Activated CD8-positive, alpha-beta T cell treated with anti-CD3 and anti-CD28 coated beads for 36 hours (primary cell): ENCODE measurements at regions not wholly inside any gene's neighbourhood (a gene's known extent, or its start where the extent isn't known, plus 50 kb on each side); places are given as distances from the start of the nearest gene placed in this dataset.

Experiments
- ATAC-seq: fragments of 200-7000 bp; cut with Tn5 transposase; one replicate; pipeline ENCODE4 v1.10.0; 2021; ENCODE audit warnings: mild to moderate bottlenecking, moderate library complexity
- CTCF ChIA-PET: fragments of 350-600 bp; sonication (Branson Sonifier 250); formaldehyde crosslinking; loops from one replicate; lab custom pipeline; 2021; ENCODE audit warnings: antibody characterized with exemption; lab: Charles Lee
- POLR2A ChIA-PET: fragments of 350-600 bp; sonication (Branson Sonifier 250); formaldehyde crosslinking; loops from one replicate; lab custom pipeline; 2021; ENCODE audit warnings: antibody characterized with exemption; lab: Charles Lee
- DNase-seq: peaks from one replicate; pipeline ENCODE4 v3.0.0-alpha.2; 2020
- H3K27ac Mint-ChIP-seq: one replicate; pipeline ENCODE4 v1.8.0; 2021; ENCODE audit warnings: mild to moderate bottlenecking, mixed read lengths
- H3K27me3 Mint-ChIP-seq: one replicate; pipeline ENCODE4 v1.8.0; 2021; ENCODE audit warnings: mixed read lengths
- H3K36me3 Mint-ChIP-seq: one replicate; pipeline ENCODE4 v1.8.0; 2021; ENCODE audit warnings: low read depth, mixed read lengths
- H3K4me1 Mint-ChIP-seq: one replicate; pipeline ENCODE4 v1.8.0; 2021; ENCODE audit warnings: low read depth, mixed read lengths
- H3K4me3 Mint-ChIP-seq: one replicate; pipeline ENCODE4 v1.8.0; 2021; ENCODE audit warnings: mild to moderate bottlenecking, moderate library complexity, mixed read lengths
- H3K9me3 Mint-ChIP-seq: one replicate; pipeline ENCODE4 v1.8.0; 2021; ENCODE audit warnings: mixed read lengths
- CTCF ChIP-seq: fragments of 200-600 bp; IDR thresholded peaks from one replicate; pipeline ENCODE4 v1.8.0; 2022; ENCODE audit warnings: antibody characterized with exemption, mild to moderate bottlenecking
- intact Hi-C: fragments of 100-400 bp; cut with micrococcal nuclease; formaldehyde crosslinking; loops from one replicate; pipeline ENCODE4 v1.10.0; 2022

DNA sequence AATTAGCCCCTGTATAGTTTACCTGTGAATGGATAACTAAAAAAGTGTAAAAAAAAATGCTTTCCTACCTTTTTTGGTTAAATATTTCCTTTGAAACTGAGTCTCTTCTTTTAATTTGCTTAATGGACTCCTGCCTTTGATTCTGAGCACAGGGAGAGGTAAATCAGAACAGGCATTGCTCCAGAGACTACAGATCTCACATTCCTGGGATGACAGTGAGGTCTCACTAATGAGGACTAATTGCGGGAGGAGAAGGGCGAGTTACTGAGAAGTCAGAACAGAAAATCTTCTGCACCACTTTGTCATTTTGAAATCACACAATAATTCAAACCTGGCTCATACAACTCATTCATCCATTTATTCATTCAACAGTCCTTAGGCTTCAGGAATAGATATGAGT, 437.0 kb upstream of the ASIC2 start:
- Mint-ChIP-seq H3K27me3 (peaks cover 20% of the 10 kb centered on the region), H3K36me3 (no peaks in the 10 kb centered on the region)

GRCh38 chr17:33732116-33732515, 439.0 kb upstream of the ASIC2 start:
- H3K9me3 Mint-ChIP-seq: no peaks in the 10 kb centered on the region

More for the DNA sequence above, 437.0 kb upstream of the ASIC2 start:
- ChIA-PET POLR2A (no interaction called here), CTCF (no interaction called here)
- intact Hi-C loops: no loop called here
- DNase-seq (no peak), ATAC-seq (no peak)
- Mint-ChIP-seq H3K27ac (no peak overlapping the region), H3K4me3 (no peak overlapping the region), H3K4me1 (no peaks in the 10 kb centered on the region), H3K9me3 (no peaks in the 10 kb centered on the region)
- TF ChIP-seq CTCF: no peak

DNA sequence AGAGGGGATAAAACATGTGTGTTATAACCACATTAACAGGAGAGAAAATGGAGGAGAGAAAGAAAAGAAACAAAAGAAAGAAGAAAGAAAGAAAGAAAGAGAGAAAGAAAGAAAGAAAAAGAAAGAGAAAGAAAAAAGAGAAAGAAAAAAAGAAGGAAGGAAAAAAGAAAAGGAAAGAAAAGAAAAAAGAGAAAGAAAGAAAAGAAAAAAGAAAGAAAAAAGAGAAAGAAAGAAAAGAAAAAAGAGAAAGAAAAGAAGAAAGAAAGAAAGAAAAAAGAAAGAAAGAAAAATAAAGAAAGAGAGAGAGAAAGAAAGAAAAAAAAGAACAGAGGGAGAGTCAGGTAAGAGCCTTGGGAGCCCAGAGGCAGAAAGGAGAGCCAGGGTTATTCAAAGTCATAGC, 446.6 kb upstream of the ASIC2 start:
- H3K9me3 Mint-ChIP-seq: no peaks in the 10 kb centered on the region
- DNase-seq: no peak
- ATAC-seq: no peak
- POLR2A ChIA-PET: no interaction called here
- no peaks in the 10 kb centered on the region for H3K4me1 Mint-ChIP-seq
- no peak overlapping the region for H3K4me3 Mint-ChIP-seq
- CTCF ChIA-PET: interaction anchor here (1.9 kb wide), 1 partner anchor 11 kb away, joined by 6 read pairs; no protein-coding TSS in a partner anchor
- intact Hi-C loops: no loop called here
- H3K36me3 Mint-ChIP-seq: no peaks in the 10 kb centered on the region
- H3K27ac Mint-ChIP-seq: no peak overlapping the region
- peaks cover 10% of the 10 kb centered on the region for H3K27me3 Mint-ChIP-seq
- peak; percentile 54 for TF ChIP-seq CTCF

More at GRCh38 chr17:33732116-33732515, 439.0 kb upstream of the ASIC2 start:
- no peak overlapping the region for H3K4me3 Mint-ChIP-seq
- TF ChIP-seq CTCF: no peak
- no peaks in the 10 kb centered on the region for H3K36me3 Mint-ChIP-seq
- DNase-seq (no peak), ATAC-seq (no peak)
- H3K4me1 Mint-ChIP-seq: no peaks in the 10 kb centered on the region
- intact Hi-C loops: no loop called here
- H3K27me3 Mint-ChIP-seq: peaks cover 19% of the 10 kb centered on the region
- no peak overlapping the region for H3K27ac Mint-ChIP-seq
- POLR2A ChIA-PET: no interaction called here
- CTCF ChIA-PET: no interaction called here

- no peak overlapping the region for H3K27ac Mint-ChIP-seq
- H3K27me3 Mint-ChIP-seq: peaks cover 11% of the 10 kb centered on the region
- no peaks in the 10 kb centered on the region for H3K36me3 Mint-ChIP-seq
- CTCF ChIA-PET: no interaction called here
- no peak for TF ChIP-seq CTCF
- H3K9me3 Mint-ChIP-seq: no peaks in the 10 kb centered on the region
- no peak for DNase-seq
- intact Hi-C loops: no loop called here
- POLR2A ChIA-PET: no interaction called here
- H3K4me3 Mint-ChIP-seq: no peak overlapping the region
- no peaks in the 10 kb centered on the region for H3K4me1 Mint-ChIP-seq
- no peak for ATAC-seq
These were observed 452.1 kb upstream of the ASIC2 start for GRCh38 chr17:33745047-33745760.

DNA sequence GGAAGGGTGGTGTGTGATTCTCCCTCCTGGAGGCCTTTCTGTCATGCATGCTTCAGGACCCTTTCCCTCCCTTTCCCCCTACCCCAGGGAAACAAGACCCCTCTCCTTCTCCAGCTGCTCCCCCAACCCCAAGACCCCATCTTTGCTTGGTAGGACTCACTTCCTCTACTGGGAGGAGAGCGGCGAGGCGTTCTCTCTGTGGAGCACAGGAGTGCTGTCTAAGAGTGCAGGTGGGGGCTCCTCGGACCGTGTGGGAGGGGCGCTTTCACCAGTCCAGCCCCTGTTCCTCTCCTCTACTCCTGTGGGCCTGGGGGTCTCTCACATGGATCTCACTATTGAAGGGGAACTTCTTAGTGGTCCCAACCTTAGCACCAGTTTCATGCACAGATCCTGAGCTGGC, 456.1 kb upstream of the ASIC2 start:
- no peaks in the 10 kb centered on the region for H3K36me3 Mint-ChIP-seq
- no peak overlapping the region for H3K27ac Mint-ChIP-seq
- peaks cover 32% of the 10 kb centered on the region for H3K27me3 Mint-ChIP-seq
- peaks cover 6% of the 10 kb centered on the region for H3K4me1 Mint-ChIP-seq
- ChIA-PET CTCF (interaction anchor here (0.7 to 1.6 kb wide), 2 partner anchors 10 to 224 kb away, joined by 3 to 4 read pairs; no protein-coding TSS in a partner anchor), POLR2A (no interaction called here)
- intact Hi-C loops: no loop called here
- ATAC-seq (no peak), DNase-seq (no peak)
- H3K9me3 Mint-ChIP-seq: peaks cover 3% of the 10 kb centered on the region
- no peak for TF ChIP-seq CTCF
- no peak overlapping the region for H3K4me3 Mint-ChIP-seq
